ENCODE measurements at regions not wholly inside any gene's neighbourhood (a gene's known extent, or its start where the extent isn't known, plus 50 kb on each side); places are given as distances from the start of the nearest gene placed in this dataset.

- H3K27ac ChIP-seq (ENCODE audit: low read depth, low read length, poor library complexity, severe bottlenecking), result no peak overlapping the region
- H4K20me1 ChIP-seq (ENCODE audit: insufficient read depth, low read length), result no peaks in the 10 kb centered on the region
- H3K4me1 ChIP-seq (ENCODE audit: insufficient read depth, low read length, poor library complexity, severe bottlenecking), result no peaks in the 10 kb centered on the region
- H3K9me3 ChIP-seq (ENCODE audit: low read length), result no peaks in the 10 kb centered on the region
- intact Hi-C loops (cut with micrococcal nuclease; ENCODE audit: unreplicated experiment), result no loop called here
- ChIA-PET CTCF (ENCODE audit: unreplicated experiment) (no interaction called here), POLR2A (no interaction called here)
- no peaks in the 10 kb centered on the region for H3K36me3 ChIP-seq (ENCODE audit: insufficient read depth, low read length)
- no peaks in the 10 kb centered on the region for H3K79me2 ChIP-seq (ENCODE audit: insufficient read depth, low read depth, low read length)
- TF ChIP-seq EZH2phosphoT487 (IDR thresholded peaks at IDR 0.05; ENCODE audit: borderline replicate concordance, low read depth, low read length) (no peak), CTCF (conservative IDR thresholded peaks at IDR 0.05; ENCODE audit: low read length) (no peak)
- no TSS peak for BruUV-seq (replicated peaks)
- no peaks in the 10 kb centered on the region for H3K9me2 ChIP-seq (ENCODE audit: insufficient read depth, low read length)
- no peak overlapping the region for H3K4me2 ChIP-seq (ENCODE audit: low read length)
- DNase-seq (ENCODE audit: low spot score), result no peak
- no peak overlapping the region for H3K4me3 ChIP-seq (ENCODE audit: low read depth, low read length, poor library complexity, severe bottlenecking)
- no peak overlapping the region for H2AFZ ChIP-seq (ENCODE audit: low read length)
Observed at GRCh38 chr10:113313048-113313602, 239.7 kb upstream of the HABP2 start.

- no peak overlapping the region for H2AFZ ChIP-seq (ENCODE audit: low read length)
- H3K4me2 ChIP-seq (ENCODE audit: low read length), result no peak overlapping the region
- intact Hi-C loops (cut with micrococcal nuclease; ENCODE audit: unreplicated experiment), result no loop called here
- DNase-seq (ENCODE audit: low spot score), result no peak
- no TSS peak for BruUV-seq (replicated peaks)
- no peaks in the 10 kb centered on the region for H3K79me2 ChIP-seq (ENCODE audit: insufficient read depth, low read depth, low read length)
- CTCF ChIA-PET (ENCODE audit: unreplicated experiment), result no interaction called here
- POLR2A ChIA-PET, result no interaction called here
- no peak overlapping the region for H3K27ac ChIP-seq (ENCODE audit: low read depth, low read length, poor library complexity, severe bottlenecking)
- no peaks in the 10 kb centered on the region for H3K9me2 ChIP-seq (ENCODE audit: insufficient read depth, low read length)
- TF ChIP-seq CTCF (conservative IDR thresholded peaks at IDR 0.05; ENCODE audit: low read length) (no peak), EZH2phosphoT487 (IDR thresholded peaks at IDR 0.05; ENCODE audit: borderline replicate concordance, low read depth, low read length) (no peak)
- no peaks in the 10 kb centered on the region for H4K20me1 ChIP-seq (ENCODE audit: insufficient read depth, low read length)
- H3K4me3 ChIP-seq (ENCODE audit: low read depth, low read length, poor library complexity, severe bottlenecking), result no peak overlapping the region
- H3K4me1 ChIP-seq (ENCODE audit: insufficient read depth, low read length, poor library complexity, severe bottlenecking), result no peaks in the 10 kb centered on the region
- no peaks in the 10 kb centered on the region for H3K9me3 ChIP-seq (ENCODE audit: low read length)
- no peaks in the 10 kb centered on the region for H3K36me3 ChIP-seq (ENCODE audit: insufficient read depth, low read length)
Observed at GRCh38 chr10:113313722-113314121, 239.1 kb upstream of the HABP2 start.

GRCh38 chr10:113316506-113316905 lies 236.3 kb upstream of the HABP2 start:
- H2AFZ ChIP-seq (ENCODE audit: low read length), result no peak overlapping the region
- no peaks in the 10 kb centered on the region for H4K20me1 ChIP-seq (ENCODE audit: insufficient read depth, low read length)
- ChIA-PET POLR2A (no interaction called here), CTCF (ENCODE audit: unreplicated experiment) (no interaction called here)
- no peak for TF ChIP-seq EZH2phosphoT487 (IDR thresholded peaks at IDR 0.05; ENCODE audit: borderline replicate concordance, low read depth, low read length)
- no peak for TF ChIP-seq CTCF (conservative IDR thresholded peaks at IDR 0.05; ENCODE audit: low read length)
- no TSS peak for BruUV-seq (replicated peaks)
- no peaks in the 10 kb centered on the region for H3K36me3 ChIP-seq (ENCODE audit: insufficient read depth, low read length)
- DNase-seq (ENCODE audit: low spot score), result no peak
- H3K79me2 ChIP-seq (ENCODE audit: insufficient read depth, low read depth, low read length), result no peaks in the 10 kb centered on the region
- H3K4me1 ChIP-seq (ENCODE audit: insufficient read depth, low read length, poor library complexity, severe bottlenecking), result no peaks in the 10 kb centered on the region
- no peak overlapping the region for H3K27ac ChIP-seq (ENCODE audit: low read depth, low read length, poor library complexity, severe bottlenecking)
- no peak overlapping the region for H3K4me2 ChIP-seq (ENCODE audit: low read length)
- intact Hi-C loops (cut with micrococcal nuclease; ENCODE audit: unreplicated experiment), result no loop called here
- no peaks in the 10 kb centered on the region for H3K9me2 ChIP-seq (ENCODE audit: insufficient read depth, low read length)
- no peaks in the 10 kb centered on the region for H3K9me3 ChIP-seq (ENCODE audit: low read length)
- no peak overlapping the region for H3K4me3 ChIP-seq (ENCODE audit: low read depth, low read length, poor library complexity, severe bottlenecking)
